T-helper 2 cell treated with Interferon-gamma antibody and Interleukin-4, amounts not matched to agents 100 ng/mL and 5 ng/mL, for 36 hours (primary cell): ENCODE measurements at regions not wholly inside any gene's neighbourhood (a gene's known extent, or its start where the extent isn't known, plus 50 kb on each side); places are given as distances from the start of the nearest gene placed in this dataset.

ENCODE experiments used
- intact Hi-C: fragments of 100-400 bp; cut with micrococcal nuclease; formaldehyde crosslinking; loops from one replicate; pipeline ENCODE4 v1.15.1; 2023

DNA sequence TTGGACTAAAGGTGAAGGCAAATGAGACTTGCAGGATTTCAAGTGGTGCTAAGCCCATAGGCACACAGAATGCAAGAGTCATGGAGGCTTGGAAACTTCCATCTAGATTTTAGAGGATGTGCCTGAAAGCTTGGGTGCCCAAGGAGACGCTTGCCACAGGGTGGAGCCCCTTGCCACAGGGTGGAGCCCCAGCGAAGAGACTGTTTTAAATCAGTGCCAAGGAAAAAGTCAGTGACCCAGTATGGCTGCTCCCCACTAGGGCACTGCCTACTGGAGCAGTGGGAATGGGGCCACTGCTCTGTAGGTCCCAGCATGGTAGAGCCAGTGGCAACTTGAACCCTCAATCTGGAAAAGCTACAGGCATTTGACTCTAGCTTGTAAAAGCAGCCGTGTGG lies 794.2 kb upstream of the LCORL start:
- intact Hi-C loops = no loop called here

DNA sequence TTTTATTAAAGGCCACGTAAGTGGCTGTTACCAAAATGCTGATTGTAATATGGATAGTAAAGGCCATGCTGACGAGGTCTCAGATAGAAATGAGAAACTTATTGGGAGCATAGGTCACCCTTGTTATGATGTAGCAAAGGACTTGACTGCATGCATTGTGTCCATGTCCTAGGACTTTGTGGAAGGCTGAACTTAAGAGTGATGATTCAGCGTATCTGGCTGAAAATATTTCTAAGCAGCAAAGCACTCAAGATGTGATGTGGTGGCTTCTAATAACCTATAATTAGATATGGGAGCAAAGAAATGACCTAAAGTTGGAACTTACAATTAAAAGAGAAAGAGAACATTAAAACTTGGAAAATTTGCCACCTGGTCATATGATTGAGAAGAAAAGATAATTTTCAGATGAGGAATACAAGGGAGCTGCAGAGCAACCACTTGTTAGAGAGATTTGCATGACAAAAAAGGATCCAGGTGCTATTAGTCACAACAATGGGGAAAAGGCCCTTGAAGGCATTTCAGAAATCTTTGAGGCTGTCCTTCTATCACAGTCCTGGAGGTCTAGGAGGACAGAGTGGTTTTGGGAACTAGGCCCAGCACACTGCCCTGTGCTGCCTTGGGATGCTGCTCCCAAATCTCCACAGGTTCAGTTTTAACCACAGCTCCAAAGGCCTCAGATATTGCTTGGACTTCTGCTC lies 793.7 kb upstream of the LCORL start:
- intact Hi-C loops = no loop called here

DNA sequence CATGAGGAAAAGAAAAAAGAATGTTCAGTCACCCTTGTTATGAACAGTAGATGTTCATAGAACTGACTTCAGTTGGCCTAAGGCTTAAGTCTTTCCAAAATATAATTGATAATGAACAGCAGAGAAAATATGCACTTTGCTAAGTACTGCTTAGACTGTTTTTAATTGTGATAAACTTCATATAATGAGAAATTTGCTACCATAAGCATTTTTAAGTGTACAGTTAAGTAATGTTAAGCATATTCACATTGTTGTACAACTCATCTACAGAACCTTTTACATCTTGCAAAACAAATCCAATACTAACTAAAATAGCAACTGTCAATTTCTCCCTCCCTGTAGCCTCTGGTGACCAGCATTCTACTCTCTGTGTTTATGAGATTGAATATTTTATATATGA lies 792.2 kb upstream of the LCORL start:
- intact Hi-C loops = no loop called here

DNA sequence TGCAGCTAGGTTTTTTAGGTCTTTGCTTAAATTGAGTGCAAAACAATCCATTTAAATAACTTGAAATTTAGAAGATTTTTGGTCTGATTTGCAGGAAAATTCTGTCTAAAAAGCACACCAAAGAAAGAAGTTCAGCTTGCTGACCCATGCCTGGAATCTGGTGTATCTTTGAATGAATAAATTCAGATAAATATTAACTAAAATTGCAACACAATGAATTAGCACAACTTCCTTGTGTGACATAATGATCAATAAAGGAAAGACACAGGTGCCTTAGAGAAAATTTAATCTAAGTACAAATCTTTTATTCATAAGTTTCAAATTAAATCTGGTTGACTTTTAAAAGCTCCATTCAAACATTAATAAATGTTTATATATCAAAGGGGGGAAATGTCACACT lies 791.5 kb upstream of the LCORL start:
- intact Hi-C loops = no loop called here

DNA sequence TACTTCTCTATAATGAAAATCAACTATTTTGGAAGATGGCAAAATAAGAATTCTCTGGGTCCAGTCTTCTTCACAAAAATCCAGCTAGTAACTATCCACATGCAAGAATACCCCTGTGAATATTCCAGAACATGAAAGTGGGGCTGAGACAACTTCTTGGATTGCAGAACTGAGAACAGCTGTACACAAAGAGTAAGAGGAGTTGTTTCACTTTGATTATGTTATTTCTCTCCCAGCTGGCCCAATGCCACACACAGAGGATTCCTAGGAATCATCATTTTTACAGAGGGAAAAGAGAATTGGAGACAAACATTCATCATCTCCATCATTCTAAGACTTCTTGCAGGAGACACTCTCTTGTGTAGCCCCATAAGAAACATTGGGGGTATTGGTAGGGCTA lies 782.2 kb upstream of the LCORL start:
- intact Hi-C loops = no loop called here

DNA sequence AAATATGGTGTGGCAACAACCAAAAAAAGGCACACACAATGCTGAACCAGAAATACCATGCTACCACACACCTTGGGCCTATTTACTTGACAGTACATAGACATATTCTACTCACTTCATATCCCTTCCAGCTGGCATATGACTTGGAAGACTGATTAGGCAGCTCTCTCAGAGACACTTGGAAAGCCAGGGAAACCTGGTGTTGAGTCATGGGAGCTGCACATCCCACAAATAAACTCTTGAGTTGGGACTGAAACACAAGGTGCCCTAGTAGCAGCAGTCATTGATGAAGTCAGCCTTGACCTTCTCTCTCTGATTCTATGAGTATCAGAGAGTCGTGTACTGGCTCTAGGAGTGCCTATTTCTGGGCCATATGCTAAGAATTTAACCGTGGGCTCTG lies 776.6 kb upstream of the LCORL start:
- intact Hi-C loops = no loop called here

DNA sequence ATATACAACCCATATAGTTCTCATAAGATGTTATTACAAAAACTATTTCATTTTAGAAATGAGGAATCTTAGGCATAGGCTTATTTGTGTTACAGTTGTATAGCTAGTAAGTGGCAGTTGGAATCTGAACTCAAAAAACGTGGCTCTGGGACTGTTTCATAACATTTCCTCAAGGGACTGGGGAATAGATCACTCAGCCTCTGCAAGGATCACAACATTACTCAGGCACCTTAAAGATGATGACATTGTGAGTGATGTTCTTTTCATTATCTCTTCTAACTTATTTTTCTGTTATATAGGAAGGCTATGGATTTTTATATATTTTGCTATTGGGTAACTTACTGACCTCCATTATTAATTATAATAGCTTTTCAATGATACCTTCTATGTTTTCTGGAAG lies 774.2 kb upstream of the LCORL start:
- intact Hi-C loops = no loop called here

DNA sequence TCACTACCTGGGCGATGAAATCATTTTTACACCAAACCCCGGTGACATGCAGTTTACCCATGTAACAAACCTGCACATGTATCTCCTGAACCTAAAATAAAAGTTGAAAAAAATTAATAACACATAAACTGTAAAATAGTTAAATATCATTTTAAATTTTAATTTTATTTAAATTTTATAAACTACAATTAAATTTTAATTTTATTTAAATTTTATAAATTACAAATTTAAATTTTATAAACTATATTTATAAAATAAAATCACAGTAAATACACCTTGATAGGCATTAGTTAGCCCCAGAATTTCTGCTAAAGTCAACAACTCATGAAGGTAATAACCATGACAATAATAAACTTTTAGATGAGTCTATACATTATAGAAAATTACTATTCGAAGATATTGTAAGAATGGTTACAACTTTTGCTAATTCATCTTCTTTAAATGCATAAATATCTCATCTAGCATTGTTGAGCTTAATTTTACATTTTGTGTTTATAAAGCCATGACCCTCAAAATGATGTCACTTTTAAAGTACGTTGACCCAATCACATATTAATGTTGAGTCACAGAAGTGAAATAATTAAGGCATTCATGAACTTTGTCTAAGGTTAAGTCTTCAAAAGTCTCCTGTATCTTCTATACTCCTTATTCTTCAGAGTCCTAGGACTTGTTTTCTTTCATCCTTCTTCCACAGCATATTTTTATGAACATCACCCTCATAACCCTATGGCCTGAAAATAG lies 755.8 kb upstream of the LCORL start:
- intact Hi-C loops = no loop called here

DNA sequence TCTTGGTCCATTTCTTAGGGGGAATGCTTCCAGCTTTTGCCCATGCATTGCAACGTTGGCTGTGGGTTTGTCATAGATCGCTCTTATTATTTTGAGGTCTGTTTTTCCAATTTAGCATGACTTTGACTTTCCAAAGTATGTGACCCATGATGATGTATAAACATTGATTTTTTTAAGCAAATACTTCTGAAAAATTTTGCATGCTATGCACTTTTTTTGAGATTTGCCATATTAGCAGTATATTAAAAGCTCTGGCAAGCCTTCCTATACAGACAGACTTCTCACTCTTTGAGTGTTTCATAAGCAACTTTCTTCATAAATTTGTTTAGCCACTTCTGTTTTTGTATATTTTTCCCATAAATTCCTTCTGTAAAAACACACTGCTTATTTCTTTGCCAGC lies 746.4 kb upstream of the LCORL start:
- intact Hi-C loops = no loop called here

DNA sequence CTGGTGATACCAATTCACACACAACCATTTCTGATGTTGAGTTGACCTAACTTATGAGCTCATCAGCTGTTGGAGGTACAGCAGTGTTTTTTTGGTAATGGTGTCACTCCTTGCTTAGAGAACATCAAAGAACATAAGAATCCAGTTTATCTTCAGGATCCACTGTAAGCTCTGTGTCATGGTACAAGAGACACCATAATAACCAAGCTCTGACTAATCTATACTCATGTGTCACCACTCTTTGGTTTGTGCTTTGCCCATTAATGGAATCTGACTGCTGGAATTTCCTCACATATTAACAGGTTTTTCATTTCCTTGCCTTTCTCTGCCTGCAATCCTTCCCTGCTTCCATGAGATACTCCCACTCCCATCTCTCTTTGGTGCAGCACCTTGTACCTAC lies 735.1 kb upstream of the LCORL start:
- intact Hi-C loops = no loop called here

DNA sequence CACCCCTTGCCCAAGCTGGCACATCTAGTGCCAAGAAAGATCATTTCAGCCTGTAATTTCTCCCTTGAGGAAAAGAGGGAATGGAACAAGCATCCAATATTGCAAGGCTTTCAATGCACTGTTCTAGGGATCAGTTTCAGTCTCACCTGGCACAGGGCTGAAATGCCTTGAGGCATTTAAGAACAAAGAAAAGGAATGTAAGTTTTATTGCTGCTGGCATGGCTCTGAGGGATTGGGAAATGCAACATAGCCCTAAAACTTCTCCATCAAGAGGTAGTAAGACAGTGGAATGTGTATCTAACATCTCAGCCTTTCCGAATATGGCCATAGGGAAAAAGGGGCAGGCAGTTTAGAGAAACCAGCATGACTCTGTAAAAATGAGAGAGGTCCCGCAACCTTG lies 732.6 kb upstream of the LCORL start:
- intact Hi-C loops = no loop called here

DNA sequence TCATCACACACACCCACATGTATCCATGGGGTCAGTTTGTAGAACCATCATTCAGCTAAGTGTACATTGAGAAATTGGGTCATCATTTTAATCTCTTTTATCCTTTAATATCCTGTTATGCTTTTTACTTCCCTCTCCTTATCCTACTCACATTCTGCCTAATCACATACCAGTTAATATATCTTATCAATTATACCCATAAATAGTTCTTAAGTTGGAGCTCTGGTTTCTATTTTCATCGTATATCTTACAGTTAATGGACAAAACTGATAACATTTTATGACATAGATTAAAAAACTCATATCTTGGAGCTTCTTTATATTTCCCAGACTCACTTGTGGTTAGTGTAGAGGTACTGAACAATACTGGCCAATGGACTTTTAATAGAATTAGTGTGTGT lies 729.5 kb upstream of the LCORL start:
- intact Hi-C loops = no loop called here

DNA sequence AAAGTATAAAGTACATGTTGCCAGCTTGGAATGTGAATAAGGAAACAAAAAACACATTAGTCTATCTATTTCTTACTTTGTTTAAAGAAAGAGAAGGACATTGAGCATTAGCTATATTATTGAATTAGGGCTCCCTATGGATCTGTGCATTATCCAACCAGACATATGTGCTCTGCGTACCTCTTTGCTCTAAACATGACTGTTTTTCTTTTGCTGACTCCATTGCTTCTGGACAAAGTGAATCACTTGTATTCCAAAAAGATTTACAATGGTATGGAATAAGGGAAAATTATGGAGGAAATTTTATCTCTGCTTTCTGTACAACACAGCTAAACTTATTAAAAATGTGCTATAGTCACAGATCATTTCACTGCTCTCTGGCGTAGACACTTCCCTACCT lies 727.8 kb upstream of the LCORL start:
- intact Hi-C loops = no loop called here

DNA sequence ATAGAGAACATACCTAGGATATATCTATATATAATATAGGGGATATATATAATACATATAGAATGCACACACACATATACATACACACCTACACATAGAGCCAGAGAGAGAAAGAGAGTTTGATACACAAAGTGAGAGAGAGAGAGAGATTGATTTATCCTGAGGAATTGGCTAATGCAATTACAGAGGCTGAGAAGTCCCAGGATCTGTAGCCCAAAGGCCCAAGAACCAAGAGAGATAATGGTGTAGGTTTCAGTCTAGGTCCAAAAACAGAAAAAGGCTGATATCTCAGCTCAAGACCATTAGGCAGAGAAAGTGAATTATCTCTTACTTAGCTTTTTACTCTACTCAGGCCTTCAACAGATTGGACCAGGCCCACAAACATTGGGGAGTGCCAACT lies 715.0 kb upstream of the LCORL start:
- intact Hi-C loops = no loop called here

DNA sequence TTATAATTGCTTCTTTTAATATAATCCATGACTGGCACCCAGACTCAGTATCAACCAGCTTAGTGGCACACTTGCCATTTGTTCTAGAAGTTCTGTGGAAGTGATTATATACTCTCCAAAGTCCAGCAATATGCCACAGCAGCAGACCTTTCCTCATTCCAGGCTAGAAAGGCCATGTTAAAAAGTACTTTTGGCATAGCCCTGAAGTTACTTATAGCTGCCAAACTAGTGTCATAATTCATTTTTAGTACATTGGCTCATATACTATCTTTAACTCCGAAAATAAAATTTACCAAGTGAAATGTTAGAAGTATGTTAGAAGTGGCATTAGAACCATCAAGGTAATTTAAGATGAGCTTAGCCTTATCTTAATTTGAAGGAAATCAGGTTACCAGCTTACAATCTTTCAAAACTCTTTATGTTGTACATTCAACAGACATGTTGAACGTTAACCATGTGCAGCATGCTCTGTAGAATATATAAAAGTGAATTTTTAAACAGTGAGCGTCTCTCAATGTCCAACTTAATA lies 714.2 kb upstream of the LCORL start:
- intact Hi-C loops = no loop called here

DNA sequence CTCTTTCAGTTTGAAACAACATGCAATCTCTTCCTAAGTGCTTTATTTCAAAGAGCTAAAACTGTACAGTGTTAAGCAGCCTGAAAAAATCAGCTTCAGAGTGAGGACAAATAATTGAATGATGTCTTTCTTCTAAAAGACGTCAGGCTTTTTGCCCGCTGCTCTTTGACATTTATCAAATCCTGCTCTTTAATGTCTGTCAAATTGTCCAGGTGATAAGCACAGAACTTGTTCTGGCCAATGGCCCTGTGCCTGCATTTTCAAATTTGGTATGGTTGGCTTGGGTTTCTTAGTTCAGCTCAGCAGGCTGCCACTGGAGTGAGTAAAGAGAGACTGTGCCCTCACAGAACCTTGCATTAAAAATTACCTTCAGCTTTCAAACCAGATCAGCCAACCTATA lies 712.9 kb upstream of the LCORL start:
- intact Hi-C loops = no loop called here

DNA sequence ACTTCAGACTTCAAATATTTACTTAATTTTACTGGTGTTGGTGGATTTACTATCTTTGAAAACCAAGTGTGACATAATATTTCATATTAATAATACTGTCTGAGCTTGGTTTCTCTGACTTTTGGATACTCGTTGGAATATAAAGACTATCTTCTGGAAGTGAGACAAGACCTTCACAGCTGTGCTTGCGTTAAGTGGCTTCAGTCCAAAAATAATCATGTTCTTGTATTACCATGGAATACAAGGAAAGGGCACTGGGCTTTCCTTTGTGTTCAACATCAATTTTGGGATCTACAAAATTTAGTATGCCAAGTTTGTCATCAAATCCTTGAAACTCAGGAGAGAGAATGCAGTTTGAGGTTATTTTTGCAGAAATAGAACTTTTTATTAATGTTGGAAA lies 712.4 kb upstream of the LCORL start:
- intact Hi-C loops = no loop called here

DNA sequence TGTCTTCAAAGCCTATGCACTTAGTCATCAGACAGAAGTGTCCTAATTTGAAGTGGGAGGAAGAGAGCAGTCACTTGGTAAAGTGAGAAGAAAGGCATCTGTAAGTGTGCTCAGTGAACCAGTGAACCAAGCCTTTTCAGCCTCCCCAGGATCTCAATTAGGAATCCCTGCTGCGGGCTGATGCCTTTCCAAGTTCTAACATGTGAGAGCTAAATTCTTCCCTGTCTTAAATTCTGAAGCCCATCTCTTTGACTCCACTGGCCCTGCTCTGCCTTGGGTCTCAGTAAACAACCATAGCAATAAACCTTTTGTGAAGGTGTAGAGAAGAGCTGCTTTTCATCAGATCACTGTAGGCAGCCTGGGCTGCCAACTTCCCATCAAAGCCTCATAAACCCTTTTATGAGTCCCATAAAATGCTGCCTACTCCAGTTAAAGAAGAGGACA lies 701.2 kb upstream of the LCORL start:
- intact Hi-C loops = no loop called here

DNA sequence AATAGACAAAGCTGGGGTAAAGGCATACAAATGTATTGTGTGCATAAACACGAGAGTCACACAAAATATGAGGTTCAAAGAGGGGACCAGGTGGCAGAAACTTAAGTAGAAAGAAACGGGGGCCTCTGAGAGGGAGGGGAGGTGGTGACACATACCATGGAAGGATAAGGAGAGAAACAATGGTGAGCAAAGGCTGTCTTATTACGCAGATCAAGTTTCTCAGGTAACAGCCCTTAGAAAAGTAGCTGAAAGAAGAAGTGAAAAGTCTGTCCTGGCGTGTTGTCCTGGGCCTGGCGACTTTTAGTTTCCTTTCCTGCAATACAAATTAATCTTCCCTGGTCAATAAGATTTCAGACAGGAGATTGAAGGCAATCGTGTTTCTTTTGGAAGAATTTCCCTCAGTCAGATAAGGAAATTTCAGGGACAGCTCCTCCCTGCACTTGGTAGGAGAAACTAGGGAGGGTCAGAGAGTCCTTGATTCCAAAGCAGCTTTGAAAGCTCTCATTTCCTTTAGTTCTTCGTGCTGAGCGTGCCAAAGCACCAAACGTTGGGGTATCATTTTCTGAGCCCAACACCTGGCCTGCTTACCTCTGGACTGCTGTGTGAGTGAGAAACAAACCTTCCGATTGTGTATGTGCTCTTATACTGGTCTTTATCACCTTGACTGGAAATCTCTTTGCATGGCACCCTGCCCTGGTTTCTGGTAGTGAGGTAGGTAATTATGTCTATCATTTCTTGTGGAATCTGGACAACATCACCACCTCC lies 676.7 kb upstream of the LCORL start:
- intact Hi-C loops = no loop called here

DNA sequence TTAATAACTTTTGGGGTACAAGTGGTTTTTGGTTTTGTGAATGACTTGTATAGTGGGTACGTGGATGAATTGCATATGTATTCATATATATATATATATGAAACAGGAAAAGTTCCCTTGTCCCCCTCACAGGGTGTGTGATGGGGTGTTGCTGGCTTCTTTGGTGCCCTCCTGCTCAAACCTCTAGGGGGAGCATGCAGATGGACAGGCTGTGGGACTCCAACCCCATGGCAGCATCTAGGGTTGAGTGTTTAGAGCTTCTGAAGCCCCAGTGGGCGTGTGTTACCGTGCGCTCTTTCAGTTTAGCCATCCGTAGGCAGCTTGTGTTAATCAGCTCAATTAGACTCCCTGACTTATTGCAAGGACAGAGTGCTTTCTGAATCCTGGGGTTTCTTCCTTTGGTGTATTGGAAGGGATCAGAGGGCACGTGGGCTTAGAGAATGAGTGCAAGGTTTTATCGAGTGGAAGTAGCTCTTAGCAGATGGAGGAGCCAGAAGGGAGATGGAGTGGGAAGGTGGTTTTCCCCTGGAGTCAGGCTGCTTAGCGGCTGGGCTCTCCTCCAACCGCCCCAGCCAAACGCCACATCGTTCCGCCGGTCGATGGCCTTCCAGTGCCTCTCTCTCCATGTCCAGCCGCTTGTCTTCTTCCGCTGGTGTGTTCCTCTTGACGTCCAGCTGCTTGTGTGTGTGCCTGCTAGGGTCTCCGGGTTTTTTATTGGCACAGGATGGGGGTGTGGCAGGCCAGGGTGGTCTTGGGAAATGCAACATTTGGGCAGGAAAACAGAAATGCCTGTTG lies 674.4 kb upstream of the LCORL start:
- intact Hi-C loops = no loop called here

DNA sequence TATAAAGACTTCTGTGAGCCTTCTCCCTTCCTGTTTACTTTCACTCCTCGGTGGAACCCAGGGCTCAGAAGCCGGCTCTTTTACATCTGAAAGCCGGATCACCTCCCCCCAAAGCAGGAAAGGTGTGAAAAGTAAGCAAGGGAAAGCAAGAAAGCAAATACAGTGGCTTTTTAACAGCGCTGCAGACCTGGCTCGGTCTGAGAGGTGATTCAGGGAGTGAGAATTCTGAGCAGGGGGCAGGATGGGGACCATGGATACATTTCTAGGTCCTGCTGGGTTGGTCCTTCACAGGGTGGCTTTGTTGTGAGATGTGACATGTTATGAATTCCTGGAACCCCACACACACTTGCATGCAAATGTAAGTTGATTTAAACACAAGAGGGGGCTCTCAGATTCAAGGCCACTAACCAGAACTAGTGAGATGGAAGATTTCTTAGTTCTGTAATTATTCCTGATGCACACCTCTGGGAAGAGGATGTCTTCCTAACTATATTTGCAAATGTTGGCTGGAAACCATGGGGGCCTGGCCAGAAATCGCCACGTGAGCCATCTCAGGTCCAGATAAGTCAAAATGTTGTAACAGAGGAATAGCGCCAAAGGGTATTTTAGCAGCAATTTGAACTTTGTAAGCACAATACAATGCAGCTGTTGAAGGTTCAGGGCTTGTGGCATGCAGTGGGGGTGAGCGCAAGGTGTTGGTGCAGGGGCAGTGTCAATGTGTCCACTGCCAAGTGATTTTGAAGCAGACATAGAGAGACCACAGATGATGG lies 670.1 kb upstream of the LCORL start:
- intact Hi-C loops = no loop called here
